ENCODE measurements at regions not wholly inside any gene's neighbourhood (a gene's known extent, or its start where the extent isn't known, plus 50 kb on each side); places are given as distances from the start of the nearest gene placed in this dataset.

DNA sequence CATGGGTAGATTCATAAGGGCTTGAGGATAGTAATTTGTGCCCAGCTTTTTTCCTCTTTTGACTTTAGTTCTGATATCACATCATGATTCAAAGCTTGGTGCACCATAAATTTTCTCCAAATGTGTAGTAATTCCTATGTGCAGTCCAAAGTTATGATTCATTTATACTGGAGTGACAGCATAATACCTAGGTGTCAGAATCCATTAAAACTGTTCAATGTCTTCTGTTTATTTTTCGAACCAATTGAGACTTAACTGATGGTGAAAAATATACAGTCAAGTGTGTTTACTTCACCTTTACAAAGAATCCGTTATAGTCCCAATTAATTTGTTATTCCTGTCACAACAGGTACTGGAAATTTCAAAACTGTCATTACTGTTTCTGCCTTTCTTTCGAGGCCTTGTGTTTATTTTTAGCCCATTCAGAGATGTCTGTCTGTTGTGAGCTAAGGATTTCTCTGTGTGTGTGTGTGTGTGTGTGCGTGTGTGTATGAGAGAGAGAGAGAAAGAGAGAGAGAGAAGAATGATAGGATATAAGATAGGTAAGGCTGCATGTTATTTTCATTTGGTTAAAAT, 389.7 kb upstream of the ATP5MC3 start:
- Histone ChIP-seq H3K27ac (ENCODE audit: low read depth, low read length) (no peak overlapping the region), H3K27me3 (ENCODE audit: control insufficient read depth, insufficient read depth, low read length) (no peaks in the 10 kb centered on the region), H3K4me3 (ENCODE audit: low read depth, low read length) (no peak overlapping the region), H3K9me3 (ENCODE audit: control insufficient read depth, insufficient read depth, low read length) (no peaks in the 10 kb centered on the region)
- DNase-seq (ENCODE audit: low read depth, low spot score) = no peak
- CTCF ChIA-PET = no interaction called here
- TF ChIP-seq, protein P1, sequence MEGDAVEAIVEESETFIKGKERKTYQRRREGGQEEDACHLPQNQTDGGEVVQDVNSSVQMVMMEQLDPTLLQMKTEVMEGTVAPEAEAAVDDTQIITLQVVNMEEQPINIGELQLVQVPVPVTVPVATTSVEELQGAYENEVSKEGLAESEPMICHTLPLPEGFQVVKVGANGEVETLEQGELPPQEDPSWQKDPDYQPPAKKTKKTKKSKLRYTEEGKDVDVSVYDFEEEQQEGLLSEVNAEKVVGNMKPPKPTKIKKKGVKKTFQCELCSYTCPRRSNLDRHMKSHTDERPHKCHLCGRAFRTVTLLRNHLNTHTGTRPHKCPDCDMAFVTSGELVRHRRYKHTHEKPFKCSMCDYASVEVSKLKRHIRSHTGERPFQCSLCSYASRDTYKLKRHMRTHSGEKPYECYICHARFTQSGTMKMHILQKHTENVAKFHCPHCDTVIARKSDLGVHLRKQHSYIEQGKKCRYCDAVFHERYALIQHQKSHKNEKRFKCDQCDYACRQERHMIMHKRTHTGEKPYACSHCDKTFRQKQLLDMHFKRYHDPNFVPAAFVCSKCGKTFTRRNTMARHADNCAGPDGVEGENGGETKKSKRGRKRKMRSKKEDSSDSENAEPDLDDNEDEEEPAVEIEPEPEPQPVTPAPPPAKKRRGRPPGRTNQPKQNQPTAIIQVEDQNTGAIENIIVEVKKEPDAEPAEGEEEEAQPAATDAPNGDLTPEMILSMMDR (IDR thresholded peaks at IDR 0.05; ENCODE audit: low read depth, low read length) = no peak
- POLR2A ChIA-PET = no interaction called here

DNA sequence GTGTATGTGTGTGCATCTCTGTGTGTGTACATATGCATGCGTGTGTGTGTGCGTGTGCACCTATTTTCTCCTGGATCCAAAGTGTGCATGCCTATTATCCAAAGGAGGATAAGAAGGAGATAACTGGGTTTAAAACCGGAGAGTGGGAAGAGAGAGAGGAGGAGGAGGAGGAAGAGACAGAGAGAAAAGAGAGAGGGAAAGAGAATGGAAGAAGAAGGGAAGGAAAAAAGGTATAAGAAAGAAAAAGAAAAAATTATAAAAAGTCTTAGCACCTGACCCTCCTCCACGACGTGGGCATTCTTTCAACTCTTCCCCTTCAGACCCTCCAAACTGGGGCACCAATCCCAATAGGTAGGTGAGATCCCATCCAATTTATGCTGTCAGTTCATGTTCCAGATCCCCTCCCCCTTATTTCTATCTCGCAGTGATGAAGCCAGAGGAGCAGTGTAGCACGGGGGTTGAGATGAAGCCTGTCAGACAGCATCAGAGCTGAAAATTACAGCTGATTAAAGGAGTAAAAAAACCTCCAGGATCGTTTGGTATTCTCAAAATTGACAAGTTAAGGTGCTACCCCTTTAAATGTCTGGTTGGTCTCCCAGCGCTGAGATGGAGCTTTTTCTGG, 386.7 kb upstream of the ATP5MC3 start:
- DNase-seq (ENCODE audit: low read depth, low spot score) = no peak
- ChIA-PET CTCF (no interaction called here), POLR2A (no interaction called here)
- TF ChIP-seq, protein P1 (IDR thresholded peaks at IDR 0.05; ENCODE audit: low read depth, low read length) = no peak
- H3K27me3 ChIP-seq (ENCODE audit: control insufficient read depth, insufficient read depth, low read length) = no peaks in the 10 kb centered on the region
- no peak overlapping the region for H3K27ac ChIP-seq (ENCODE audit: low read depth, low read length)
- no peak overlapping the region for H3K4me3 ChIP-seq (ENCODE audit: low read depth, low read length)
- H3K9me3 ChIP-seq (ENCODE audit: control insufficient read depth, insufficient read depth, low read length) = no peaks in the 10 kb centered on the region

DNA sequence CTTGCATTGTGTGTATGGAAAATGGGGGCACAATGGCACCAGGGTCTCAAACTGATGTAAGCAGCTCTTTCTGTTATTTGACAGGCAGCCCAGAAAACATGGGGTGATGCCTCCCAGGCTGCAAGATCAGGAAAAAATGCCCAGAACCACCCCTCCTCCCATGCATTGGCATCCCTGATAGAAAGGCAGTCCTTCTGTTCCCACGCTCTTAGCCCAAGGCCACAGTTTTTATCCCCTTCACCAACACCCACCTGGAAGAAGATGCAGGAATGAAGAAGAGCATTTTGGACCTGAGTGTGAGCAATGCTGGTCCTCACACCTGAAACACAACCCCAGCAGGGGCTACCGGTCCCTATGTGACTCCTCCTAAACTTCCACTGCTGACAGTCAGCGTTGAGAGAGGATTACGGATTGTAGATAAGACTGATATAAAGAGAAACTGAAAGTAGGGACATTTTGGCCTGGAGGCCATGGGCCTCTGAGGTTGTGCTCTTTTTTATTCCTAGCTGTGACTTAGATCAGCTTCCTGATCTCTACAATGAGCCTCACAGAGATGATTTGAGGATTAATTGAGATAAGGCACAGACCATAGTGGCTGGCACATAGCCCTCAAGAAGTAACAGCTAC, 386.0 kb upstream of the ATP5MC3 start:
- TF ChIP-seq, protein P1 (IDR thresholded peaks at IDR 0.05; ENCODE audit: low read depth, low read length) = no peak
- ChIA-PET CTCF (no interaction called here), POLR2A (no interaction called here)
- Histone ChIP-seq H3K9me3 (ENCODE audit: control insufficient read depth, insufficient read depth, low read length) (no peaks in the 10 kb centered on the region), H3K27ac (ENCODE audit: low read depth, low read length) (no peak overlapping the region), H3K27me3 (ENCODE audit: control insufficient read depth, insufficient read depth, low read length) (no peaks in the 10 kb centered on the region), H3K4me3 (ENCODE audit: low read depth, low read length) (no peak overlapping the region)
- no peak for DNase-seq (ENCODE audit: low read depth, low spot score)

DNA sequence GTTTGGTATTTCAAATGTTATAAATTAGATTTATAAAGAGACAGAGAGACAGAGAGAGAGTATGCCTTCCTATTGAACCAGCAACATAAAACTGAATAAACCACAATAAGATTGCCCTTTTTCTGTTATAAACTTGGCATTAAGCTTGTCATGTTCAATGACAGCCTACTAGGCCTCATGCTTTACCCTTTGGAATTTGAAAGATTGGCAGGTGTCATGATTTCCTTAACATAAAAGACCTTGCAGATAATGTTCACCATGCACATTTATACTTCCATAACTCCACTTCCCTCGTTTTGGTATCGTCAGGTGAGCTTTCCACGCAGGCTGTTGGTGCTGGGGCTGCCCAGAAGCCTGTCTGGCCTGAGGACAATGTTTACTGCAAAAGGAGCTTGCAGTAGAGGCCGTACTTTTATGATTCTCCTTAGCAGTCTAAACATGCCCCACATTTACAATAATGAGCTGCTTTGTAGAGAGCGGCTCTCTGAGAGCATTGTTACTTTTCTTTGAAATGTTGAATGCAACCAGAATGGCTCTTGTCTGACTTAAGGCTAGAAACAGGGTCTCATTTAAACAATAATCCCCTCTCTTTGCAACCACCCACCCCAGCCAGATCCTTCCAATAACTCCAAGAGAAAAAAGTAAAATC, 379.1 kb upstream of the ATP5MC3 start:
- H3K27ac ChIP-seq (ENCODE audit: low read depth, low read length) = no peak overlapping the region
- ChIA-PET CTCF (no interaction called here), POLR2A (no interaction called here)
- TF ChIP-seq, protein P1 (IDR thresholded peaks at IDR 0.05; ENCODE audit: low read depth, low read length) = no peak
- no peak for DNase-seq (ENCODE audit: low read depth, low spot score)
- no peaks in the 10 kb centered on the region for H3K9me3 ChIP-seq (ENCODE audit: control insufficient read depth, insufficient read depth, low read length)
- H3K27me3 ChIP-seq (ENCODE audit: control insufficient read depth, insufficient read depth, low read length) = peaks cover 2% of the 10 kb centered on the region
- no peak overlapping the region for H3K4me3 ChIP-seq (ENCODE audit: low read depth, low read length)

DNA sequence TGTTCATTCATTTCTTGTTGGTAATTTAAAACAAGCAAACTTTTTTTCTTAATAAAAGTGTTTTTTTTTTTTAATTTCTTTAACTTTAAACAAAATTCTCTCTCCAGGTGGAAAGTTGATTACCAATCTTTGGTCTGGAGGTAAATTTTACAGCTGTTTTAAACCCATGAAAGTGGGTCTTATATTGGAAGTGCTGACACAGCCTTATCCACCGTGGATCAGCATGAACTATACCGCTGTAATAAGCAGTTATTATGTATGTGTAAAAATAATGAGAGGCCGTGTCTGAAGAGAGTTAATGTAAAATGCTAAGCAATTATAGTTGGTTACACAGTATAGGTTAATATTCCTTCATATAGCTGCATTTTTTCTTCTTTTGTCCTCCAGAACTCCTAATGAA, 378.1 kb upstream of the ATP5MC3 start:
- H3K27ac ChIP-seq (ENCODE audit: low read depth, low read length) = no peak overlapping the region
- CTCF ChIA-PET = no interaction called here

More for the DNA sequence above, 378.1 kb upstream of the ATP5MC3 start:
- H3K9me3 ChIP-seq (ENCODE audit: control insufficient read depth, insufficient read depth, low read length) = no peaks in the 10 kb centered on the region
- H3K4me3 ChIP-seq (ENCODE audit: low read depth, low read length) = no peak overlapping the region
- POLR2A ChIA-PET = no interaction called here
- TF ChIP-seq, protein P1 (IDR thresholded peaks at IDR 0.05; ENCODE audit: low read depth, low read length) = no peak
- H3K27me3 ChIP-seq (ENCODE audit: control insufficient read depth, insufficient read depth, low read length) = peaks cover 2% of the 10 kb centered on the region
- DNase-seq (ENCODE audit: low read depth, low spot score) = no peak
